Tongue (tissue), 1 donor: ENCODE measurements at regions not wholly inside any gene's neighbourhood (a gene's known extent, or its start where the extent isn't known, plus 50 kb on each side); places are given as distances from the start of the nearest gene placed in this dataset.

Source experiments
- DNase-seq: peaks from one replicate; pipeline ENCODE4 v3.0.0-alpha.2; 2015

DNA sequence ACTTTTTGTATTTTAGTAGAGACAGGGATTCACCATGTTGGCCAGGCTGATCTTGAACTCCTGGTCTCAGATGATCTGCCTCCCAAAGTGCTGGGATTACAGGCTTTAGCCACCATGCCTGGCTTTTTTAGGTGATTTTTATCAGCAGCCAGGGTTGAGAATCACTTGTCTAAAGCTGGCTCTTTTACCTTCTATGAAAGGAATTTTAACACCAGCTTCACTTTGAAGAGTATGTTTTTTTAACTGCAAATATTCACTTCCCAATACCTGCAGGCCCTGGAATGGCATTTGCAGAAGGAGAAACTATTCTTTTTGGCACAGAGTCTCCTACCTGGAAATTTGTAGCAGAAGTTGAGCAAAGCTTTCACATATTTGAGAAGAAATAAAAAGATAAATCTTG lies 63.6 kb upstream of the NAA20 start:
- DNase-seq, result no peak

- DNase-seq, result no peak
These were observed 60.2 kb upstream of the NAA20 start for GRCh38 chr20:19956976-19957375.

DNA sequence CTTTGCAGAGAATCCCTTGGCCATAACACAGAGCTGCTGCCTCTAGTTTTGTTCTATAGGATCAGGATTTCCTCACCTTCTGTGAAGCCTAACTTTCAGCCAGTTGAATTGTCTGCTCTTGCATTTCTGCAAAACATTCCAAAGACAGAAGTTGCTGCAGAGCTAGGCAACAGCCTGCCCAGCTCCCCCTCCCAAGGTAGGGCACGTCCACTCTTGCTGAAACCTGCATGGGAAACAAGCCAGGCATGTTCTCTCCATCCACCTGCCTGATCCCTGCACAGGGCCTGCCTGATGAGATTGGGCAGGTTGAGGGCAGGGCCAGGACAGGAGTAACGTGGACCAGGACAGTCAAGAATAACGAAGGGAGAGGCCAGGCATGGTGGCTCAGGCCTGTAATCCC lies 58.9 kb upstream of the NAA20 start:
- peak; percentile 53 for DNase-seq

- no peak for DNase-seq
These were observed 58.2 kb upstream of the NAA20 start for GRCh38 chr20:19958928-19959327.

- DNase-seq, result no peak
These were observed 56.4 kb upstream of the NAA20 start for GRCh38 chr20:19960745-19961144.

DNA sequence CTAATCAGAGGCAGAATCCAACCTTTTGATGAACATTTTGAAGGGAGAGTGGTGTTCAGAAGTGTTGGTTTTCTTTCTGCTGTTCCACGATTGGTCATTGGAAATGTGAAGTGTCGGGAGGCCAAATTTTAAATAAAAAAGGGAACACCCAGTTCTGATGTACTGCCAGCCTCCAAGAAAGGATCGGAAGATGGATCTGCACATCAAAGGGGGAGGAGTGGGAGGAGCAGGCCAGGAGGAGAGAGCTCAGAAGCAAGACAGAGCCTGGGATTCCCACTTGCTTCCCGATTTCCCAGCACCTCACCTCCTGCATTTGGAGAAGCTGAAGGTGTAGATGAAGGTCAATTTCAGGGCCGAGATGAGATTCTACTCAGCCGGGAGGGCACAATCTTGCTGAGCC lies 55.9 kb upstream of the NAA20 start:
- no peak for DNase-seq

DNA sequence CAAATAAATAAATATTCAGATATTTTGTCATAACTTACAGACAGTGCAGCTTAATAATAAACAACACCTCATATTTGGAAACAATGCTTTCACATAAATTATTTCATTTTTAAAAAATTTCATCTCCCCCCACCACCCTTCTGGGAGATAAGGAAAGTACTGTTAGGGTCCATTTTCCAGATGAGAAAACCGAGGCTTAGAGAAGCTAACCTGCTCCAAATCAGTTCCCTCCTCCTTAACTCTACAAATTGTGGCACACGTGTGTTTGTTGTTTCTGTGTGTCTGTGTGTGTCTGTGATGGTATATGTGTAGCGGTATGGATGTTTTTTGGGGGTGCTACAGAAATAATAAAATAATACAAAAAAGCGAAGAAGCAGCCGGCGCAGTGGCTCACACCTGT lies 54.2 kb upstream of the NAA20 start:
- DNase-seq, result no peak

DNA sequence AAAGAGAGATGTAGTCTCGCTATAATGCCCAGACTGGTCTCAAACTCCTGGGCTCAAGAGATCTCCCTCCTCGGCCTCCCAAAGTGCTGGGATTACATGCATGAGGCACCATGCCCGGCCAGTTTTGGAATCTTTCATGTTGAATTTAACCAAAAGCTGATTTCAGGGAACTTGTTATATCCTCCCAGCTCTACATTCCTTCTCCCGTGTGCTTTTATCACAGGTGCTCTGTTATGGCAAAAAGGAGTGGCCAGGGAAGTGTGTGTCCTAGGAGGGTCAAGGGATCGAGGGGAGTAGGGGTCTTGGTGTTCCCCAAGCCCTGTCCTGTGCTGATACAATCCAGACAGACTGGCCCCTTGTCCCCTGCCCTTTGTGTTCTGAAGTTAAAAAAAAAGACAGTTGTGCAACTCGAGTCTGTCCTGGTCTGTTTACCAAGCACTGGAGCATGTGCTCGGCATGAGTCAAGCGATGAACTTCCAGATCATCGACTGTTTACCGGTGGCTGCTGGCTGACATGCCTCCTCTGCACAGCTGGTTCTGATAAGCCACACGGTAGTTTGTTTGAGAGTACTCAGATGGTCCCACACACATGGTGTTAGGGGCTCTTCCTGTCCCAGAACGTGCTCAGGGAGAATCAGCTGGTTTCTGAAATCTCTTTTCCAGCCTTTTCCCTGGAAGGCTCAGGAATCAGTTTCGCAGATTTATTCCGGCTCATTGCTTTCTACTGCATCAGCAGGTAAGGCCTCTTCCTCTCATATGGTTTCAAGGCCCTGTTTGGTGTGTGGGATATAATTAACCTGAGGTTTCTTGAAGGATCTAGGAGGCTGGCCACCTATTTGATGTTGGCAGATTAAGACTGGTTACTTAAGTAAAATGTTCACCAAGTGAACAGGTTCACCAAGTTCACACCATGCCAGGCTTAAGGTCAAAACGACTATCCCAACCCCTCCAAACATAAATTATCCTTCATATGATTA lies 52.6 kb upstream of the NAA20 start:
- peak; percentile 47 for DNase-seq

DNA sequence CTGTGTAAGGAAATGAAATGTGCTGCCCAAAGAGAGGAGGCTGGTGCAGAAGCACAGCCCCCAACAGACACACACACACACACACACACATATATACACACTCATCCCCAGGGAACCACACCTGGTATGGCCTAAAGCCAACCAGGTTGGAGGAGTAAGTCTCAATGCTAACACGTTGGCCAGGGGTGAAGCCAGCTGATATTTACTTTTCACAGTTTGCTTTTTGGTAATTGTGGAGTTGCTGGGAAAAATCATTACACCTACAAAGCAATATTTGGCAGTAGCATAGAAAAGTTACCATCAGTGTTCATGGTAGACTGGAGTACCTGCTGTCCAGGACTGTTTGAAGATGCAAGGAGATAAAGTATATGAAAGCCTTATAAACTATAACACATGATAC lies 50.3 kb upstream of the NAA20 start:
- no peak for DNase-seq
